AG10803 (cell line): ENCODE measurements at regions not wholly inside any gene's neighbourhood (a gene's known extent, or its start where the extent isn't known, plus 50 kb on each side); places are given as distances from the start of the nearest gene placed in this dataset.
A peak's percentile ranks its signal among the peaks of the same experiment; 100 is the strongest.
"Not testable (repeated sequence)": the region's sequence is repeated elsewhere in the genome, so short reads cannot be mapped to it uniquely, and the experiment has no call there.

Experiments used
- DNase-seq: peaks from one replicate; pipeline ENCODE4 v3.0.0; 2010; ENCODE audit warnings: low read depth
- H3K4me3 ChIP-seq: 2 replicates; pipeline ENCODE4 v1.5.1; 2011; ENCODE audit warnings: mild to moderate bottlenecking, low read length, control low read depth
- TF ChIP-seq, protein P1 (sequence below): conservative IDR thresholded peaks from 2 replicates; pipeline ENCODE4 v1.5.1; 2011; ENCODE audit warnings: mild to moderate bottlenecking, low read length, control low read depth, inconsistent platforms

DNA sequence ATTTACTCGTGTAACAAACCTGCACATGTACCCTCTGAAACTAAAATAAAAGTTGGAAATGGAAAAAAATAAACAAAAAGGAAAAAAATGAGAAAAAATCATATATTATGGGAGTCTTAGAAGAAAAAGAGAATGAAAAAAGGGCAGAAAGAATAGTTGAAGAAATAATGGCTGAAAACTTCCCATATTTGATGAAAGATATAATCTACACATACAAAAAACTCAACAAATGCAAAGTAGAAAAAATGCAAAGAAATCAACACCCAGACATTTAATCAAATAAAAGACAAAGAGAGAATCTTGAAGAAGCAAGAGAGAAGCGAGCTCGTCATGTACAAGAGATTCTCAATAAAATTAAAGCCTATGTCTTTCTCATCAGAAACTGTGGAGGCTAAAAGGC is 73.8 kb downstream of the SLC25A46 start:
- TF ChIP-seq, protein P1, sequence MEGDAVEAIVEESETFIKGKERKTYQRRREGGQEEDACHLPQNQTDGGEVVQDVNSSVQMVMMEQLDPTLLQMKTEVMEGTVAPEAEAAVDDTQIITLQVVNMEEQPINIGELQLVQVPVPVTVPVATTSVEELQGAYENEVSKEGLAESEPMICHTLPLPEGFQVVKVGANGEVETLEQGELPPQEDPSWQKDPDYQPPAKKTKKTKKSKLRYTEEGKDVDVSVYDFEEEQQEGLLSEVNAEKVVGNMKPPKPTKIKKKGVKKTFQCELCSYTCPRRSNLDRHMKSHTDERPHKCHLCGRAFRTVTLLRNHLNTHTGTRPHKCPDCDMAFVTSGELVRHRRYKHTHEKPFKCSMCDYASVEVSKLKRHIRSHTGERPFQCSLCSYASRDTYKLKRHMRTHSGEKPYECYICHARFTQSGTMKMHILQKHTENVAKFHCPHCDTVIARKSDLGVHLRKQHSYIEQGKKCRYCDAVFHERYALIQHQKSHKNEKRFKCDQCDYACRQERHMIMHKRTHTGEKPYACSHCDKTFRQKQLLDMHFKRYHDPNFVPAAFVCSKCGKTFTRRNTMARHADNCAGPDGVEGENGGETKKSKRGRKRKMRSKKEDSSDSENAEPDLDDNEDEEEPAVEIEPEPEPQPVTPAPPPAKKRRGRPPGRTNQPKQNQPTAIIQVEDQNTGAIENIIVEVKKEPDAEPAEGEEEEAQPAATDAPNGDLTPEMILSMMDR = no peak
- H3K4me3 ChIP-seq = no peak overlapping the region
- no peak for DNase-seq

DNA sequence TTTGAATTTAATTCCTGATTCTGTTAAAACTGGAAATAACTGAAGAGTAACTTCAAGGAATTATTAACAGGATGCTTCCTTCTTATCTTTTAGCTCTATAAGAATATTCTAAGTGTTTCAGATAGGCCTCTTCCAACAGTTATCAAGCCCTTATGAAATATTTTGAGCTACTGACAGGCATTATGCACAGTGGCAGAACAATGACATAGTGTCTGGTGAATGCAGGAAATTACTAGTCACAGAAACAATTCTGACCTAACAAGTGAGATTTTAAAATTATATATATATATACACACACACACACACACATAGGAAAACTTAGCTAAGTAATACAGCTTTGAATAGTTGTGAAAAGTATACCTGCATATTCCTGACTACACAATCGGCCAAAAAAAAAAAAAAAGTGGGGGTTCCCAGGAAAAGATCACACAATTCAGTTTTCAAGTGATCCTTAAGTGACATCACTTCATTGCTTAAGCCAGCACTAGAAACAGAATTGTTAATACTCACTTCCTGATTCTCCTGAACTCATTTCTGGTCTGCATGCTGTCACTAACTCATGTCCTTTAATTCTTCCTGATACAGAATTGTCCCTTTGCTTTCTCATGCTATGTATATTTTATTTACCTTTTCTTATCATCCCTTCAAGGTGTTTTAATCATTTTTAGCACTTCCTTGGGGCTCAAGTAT is 77.3 kb downstream of the SLC25A46 start:
- TF ChIP-seq, protein P1 = no peak
- DNase-seq = no peak

DNA sequence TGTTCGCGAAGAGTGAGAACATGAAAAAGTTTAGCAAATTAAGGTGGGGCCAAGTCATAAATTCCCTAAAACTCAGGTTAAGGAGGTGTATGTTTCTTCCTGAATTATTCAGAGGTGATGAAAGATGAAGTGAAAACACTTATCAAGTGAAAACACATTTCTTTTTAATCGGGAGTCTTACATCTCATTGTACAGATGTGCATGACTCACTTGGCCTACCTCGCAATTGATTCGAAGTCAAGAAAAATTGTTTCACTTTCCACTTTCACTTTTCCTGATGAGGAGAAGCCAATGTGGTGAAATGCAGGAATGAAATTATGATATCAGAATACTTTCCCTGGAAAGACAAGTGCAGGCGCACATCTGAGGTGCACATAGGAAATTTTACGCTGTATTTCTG is 78.7 kb downstream of the SLC25A46 start:
- peak; percentile 0 for DNase-seq
- no peak overlapping the region for H3K4me3 ChIP-seq
- TF ChIP-seq, protein P1 = no peak

More for the DNA sequence above, 77.3 kb downstream of the SLC25A46 start:
- H3K4me3 ChIP-seq = no peak overlapping the region

DNA sequence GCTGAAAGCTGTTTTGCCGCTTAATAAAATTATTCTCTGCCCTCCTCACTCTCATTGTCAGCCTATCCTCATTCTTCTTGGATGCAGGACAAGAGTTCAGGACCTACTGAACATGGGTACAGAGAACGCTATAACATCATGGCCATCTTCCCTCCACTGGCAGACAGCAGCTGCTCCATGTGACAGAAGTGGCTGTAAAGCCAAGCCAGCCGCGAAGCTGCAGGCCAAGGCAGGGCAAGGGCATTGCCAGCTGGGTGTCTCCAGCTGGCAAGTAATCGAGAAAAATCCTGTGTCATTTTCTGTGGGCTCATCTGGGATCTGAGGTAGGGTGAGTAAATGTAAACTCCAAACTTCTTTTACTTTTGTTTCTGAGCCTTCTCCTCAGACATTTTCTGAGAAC is 84.8 kb downstream of the SLC25A46 start:
- TF ChIP-seq, protein P1 = no peak
- H3K4me3 ChIP-seq = no peak overlapping the region
- no peak for DNase-seq

DNA sequence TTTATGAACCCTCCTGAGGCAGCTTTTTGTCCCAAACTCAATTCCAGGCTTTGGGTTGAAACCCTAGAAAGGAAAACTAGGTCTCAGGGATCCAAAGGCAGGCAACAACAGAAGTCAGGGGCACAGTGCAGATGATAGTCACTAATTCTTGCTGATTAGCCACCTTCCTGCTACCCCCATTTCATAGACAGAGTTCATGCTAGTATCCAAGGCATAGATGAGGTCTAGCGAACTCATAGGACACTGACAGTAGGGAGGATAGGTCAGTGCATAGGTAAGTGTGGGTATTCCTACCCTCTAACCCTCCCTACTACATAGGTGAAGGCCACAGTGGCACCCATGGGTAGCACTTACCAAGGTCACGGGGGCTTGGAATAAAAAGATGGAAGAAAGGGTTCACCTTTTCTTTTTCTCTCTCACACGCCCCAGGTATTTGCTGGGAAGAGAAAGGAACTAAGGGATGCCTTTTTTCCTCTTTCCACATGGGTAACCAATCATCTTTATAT is 86.2 kb downstream of the SLC25A46 start:
- no peak overlapping the region for H3K4me3 ChIP-seq
- no peak for DNase-seq
- TF ChIP-seq, protein P1 = no peak

DNA sequence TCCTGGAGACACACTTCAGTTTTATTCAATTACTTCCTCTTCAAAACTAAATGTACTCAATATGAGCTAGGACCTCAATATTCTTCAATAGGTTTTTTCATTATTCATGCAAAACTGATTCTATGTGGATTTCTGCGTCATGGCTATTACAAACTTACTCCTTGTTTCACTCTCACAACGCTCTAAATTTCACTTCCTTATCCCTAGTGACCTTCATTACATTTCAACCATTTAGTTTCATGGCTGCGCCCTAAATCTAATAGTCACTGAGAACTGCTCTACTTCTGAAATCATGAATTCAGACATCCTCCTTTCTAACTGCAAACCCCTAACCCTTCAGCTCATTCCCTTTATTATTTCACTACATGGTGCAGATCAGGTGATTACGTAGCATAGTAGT is 93.9 kb downstream of the SLC25A46 start:
- TF ChIP-seq, protein P1 = no peak
- no peak for DNase-seq
- H3K4me3 ChIP-seq = no peak overlapping the region

DNA sequence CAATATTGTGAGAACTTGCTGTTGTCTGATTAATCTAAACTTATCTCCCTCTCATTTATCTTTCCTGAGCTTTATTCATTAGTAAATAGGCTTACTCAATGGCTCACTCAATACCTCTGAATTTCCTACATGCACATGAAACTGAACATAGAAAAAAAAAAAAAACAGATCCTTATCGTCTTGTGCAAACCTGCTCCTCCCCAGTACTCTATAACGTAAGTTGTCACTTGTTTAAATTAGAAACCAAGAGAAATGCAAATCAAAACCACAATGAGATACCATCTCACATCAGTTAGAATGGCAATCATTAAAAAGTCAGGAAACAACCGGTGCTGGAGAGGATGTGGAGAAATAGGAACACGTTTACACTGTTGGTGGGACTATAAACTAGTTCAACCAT is 96.1 kb downstream of the SLC25A46 start:
- not testable (repeated sequence) for H3K4me3 ChIP-seq, DNase-seq

DNA sequence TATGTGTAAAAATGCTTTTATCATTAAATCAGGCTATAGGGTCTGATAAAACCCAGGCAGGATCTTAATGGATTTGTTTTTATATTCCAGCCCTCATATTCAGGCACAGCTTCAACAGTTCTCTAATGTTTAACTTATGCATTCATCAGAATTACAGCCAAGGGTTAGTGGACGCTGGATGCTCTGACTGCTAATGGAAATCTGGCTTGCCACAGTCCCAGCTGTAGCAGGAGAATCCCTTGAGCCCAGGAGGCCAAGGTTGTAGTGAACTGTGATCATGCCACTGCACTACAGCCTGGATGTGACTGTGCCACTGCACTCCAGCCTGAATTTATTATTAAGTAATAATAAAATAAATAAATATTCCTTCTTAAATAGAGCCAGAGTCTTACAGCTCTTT is 98.0 kb downstream of the SLC25A46 start:
- TF ChIP-seq, protein P1 = no peak
- no peak overlapping the region for H3K4me3 ChIP-seq
- DNase-seq = no peak

DNA sequence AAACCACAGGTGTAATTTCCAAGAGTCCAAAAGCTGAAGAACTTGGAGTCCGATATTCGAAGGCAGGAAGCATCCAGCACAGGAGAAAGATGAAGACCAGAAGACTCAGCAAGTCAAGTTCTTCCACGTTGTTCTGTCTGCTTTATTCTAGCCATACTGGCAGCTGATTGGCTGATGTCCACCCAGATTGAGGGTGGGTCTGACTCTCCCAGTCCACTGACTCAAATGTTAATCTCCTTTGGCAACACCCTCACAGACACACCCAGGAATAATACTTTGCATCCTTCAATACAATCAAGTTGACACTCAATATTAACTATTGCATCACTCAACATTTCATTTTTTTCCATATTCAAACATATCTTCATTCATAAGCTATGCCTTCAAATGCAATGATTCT is 99.5 kb downstream of the SLC25A46 start:
- DNase-seq, H3K4me3 ChIP-seq: not testable (repeated sequence)
